MCF 10A (cell line): ENCODE measurements at regions not wholly inside any gene's neighbourhood (a gene's known extent, or its start where the extent isn't known, plus 50 kb on each side); places are given as distances from the start of the nearest gene placed in this dataset.

Source experiments
- BruUV-seq: library from RNA; stranded (reverse); fragments of 400-500 nt; replicated peaks from 2 replicates; lab custom pipeline; 2021; lab: Mats Ljungman, UMichigan
- CTCF ChIA-PET: fragments of 300-600 bp; sonication (Branson Sonifier 250); formaldehyde crosslinking; extraction: SDS; loops from one replicate; lab custom pipeline; 2021; ENCODE audit warnings: antibody characterized with exemption, inconsistent platforms; lab: Yijun Ruan, JAX
- POLR2A ChIA-PET: fragments of 300-600, 350-650 bp; sonication (Branson Sonifier 250); formaldehyde crosslinking; extraction: SDS; loops from one replicate; lab custom pipeline; 2020; ENCODE audit warnings: antibody characterized with exemption, inconsistent platforms; lab: Yijun Ruan, JAX
- DNase-seq: peaks from one replicate; pipeline ENCODE4 v3.0.0-alpha.2; 2018; ENCODE audit not compliant: unreplicated experiment
- H3K27ac Mint-ChIP-seq: one replicate; pipeline ENCODE4 v1.8.0; 2022; ENCODE audit warnings: mild to moderate bottlenecking, low read depth, mixed read lengths; ENCODE audit not compliant: unreplicated experiment
- H3K27me3 Mint-ChIP-seq: one replicate; pipeline ENCODE4 v1.8.0; 2022; ENCODE audit warnings: mixed read lengths; ENCODE audit not compliant: insufficient read depth, unreplicated experiment
- H3K36me3 Mint-ChIP-seq: one replicate; pipeline ENCODE4 v1.8.0; 2022; ENCODE audit warnings: mild to moderate bottlenecking, moderate library complexity, mixed read lengths; ENCODE audit not compliant: insufficient read depth, unreplicated experiment
- H3K4me1 Mint-ChIP-seq: one replicate; pipeline ENCODE4 v1.8.0; 2022; ENCODE audit warnings: mixed read lengths; ENCODE audit not compliant: insufficient read depth, unreplicated experiment
- H3K4me3 Mint-ChIP-seq: one replicate; pipeline ENCODE4 v1.8.0; 2022; ENCODE audit warnings: mild to moderate bottlenecking, moderate library complexity, mixed read lengths; ENCODE audit not compliant: unreplicated experiment
- H3K9me3 Mint-ChIP-seq: one replicate; pipeline ENCODE4 v1.8.0; 2022; ENCODE audit warnings: mixed read lengths; ENCODE audit not compliant: unreplicated experiment
- intact Hi-C: fragments of 100-400 bp; cut with micrococcal nuclease; formaldehyde crosslinking; loops from 2 replicates; pipeline ENCODE4 v1.14.1; 2022
- TF ChIP-seq, protein P1 (sequence below): fragments of 200-600 bp; IDR thresholded peaks from one replicate; pipeline ENCODE4 v1.8.0; 2022; ENCODE audit warnings: antibody characterized with exemption, mild to moderate bottlenecking; ENCODE audit not compliant: unreplicated experiment

DNA sequence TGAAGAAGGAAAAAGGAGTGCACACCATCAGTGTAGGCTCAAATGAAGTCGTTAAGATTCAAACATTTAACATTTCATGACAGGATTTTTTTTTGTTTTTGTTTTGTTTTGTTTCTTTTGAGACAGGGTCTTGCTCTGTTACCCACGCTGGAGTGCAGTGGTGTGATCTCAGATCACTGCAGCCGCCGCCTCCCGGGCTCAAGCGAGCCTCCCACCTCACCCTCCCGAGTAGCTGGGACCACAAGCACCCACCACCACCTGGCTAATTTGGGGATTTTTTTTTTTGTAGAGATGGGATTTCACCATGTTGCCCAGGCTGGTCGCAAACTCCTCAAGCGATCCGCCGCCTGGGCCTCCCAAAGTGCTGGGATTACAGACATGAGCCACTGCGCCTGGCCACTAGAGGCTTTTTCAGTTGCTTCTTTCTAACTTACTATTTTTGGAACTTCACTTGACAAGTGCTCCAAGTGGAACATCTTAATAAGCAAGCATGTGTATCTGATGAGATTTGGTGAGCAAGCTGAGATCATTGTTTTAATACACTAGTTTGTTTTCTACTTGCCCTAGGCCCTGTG is 78.9 kb upstream of the CNKSR2 start:
- H3K4me3 Mint-ChIP-seq: no peak overlapping the region
- H3K4me1 Mint-ChIP-seq: no peaks in the 10 kb centered on the region
- ChIA-PET POLR2A (no interaction called here), CTCF (interaction anchor here (0.6 to 1.0 kb wide), 3 partner anchors 16 to 285 kb away, joined by 3 read pairs; no protein-coding TSS in a partner anchor)
- H3K9me3 Mint-ChIP-seq: peaks cover 3% of the 10 kb centered on the region
- TF ChIP-seq, protein P1, sequence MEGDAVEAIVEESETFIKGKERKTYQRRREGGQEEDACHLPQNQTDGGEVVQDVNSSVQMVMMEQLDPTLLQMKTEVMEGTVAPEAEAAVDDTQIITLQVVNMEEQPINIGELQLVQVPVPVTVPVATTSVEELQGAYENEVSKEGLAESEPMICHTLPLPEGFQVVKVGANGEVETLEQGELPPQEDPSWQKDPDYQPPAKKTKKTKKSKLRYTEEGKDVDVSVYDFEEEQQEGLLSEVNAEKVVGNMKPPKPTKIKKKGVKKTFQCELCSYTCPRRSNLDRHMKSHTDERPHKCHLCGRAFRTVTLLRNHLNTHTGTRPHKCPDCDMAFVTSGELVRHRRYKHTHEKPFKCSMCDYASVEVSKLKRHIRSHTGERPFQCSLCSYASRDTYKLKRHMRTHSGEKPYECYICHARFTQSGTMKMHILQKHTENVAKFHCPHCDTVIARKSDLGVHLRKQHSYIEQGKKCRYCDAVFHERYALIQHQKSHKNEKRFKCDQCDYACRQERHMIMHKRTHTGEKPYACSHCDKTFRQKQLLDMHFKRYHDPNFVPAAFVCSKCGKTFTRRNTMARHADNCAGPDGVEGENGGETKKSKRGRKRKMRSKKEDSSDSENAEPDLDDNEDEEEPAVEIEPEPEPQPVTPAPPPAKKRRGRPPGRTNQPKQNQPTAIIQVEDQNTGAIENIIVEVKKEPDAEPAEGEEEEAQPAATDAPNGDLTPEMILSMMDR: no peak
- no peaks in the 10 kb centered on the region for H3K27me3 Mint-ChIP-seq
- no peak for DNase-seq
- H3K27ac Mint-ChIP-seq: no peak overlapping the region
- H3K36me3 Mint-ChIP-seq: no peaks in the 10 kb centered on the region
- no TSS peak for BruUV-seq
- intact Hi-C loops: no loop called here

DNA sequence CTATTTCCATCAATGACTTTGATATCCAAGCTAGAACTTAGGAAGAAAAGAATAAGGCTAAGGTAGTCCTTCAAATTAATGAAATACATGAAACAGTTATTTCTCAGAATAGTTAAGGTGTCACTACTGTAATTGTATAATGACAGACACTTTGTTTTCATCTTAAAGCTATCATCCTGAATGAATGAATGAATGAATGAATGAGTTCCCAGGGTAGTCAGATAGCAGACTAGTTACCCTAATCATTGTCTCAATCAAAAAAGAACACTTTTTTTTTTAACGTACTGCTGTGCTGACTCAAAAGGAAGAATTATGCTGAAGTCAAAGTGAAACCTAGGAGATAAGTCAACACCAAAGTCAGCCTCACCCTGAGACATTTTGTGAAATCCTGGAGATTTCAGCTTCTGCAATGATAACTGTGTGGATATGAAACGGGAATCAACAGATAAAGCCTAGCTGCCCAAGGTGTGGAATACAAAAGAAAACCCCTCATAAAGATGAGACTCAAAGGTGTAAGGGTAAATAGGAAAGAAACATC is 68.3 kb upstream of the CNKSR2 start:
- no TSS peak for BruUV-seq
- Mint-ChIP-seq H3K4me1 (no peaks in the 10 kb centered on the region), H3K36me3 (no peaks in the 10 kb centered on the region), H3K4me3 (no peak overlapping the region), H3K27ac (no peak overlapping the region), H3K9me3 (peaks cover 5% of the 10 kb centered on the region), H3K27me3 (no peaks in the 10 kb centered on the region)
- intact Hi-C loops: no loop called here
- no peak for DNase-seq
- TF ChIP-seq, protein P1: no peak
- ChIA-PET CTCF (no interaction called here), POLR2A (no interaction called here)

DNA sequence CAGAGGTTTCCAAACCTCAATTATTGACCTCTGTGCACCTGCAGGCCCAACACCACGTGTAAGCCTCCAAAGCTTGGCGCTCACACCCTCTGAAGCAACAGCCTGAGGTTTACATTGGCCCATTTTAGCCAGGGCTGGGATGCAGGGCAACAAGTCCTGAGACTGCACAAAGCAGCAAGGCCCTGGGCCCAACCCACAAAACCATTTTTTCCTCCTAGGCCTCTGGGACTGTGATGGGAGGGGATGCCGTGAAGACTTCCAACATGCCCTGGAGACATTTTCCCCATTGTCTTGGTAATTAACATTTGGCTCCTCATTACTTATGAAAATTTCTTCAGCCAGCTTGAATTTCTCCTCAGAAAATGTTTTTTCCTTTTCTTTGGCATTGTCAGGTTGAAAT is 54.9 kb upstream of the CNKSR2 start:
- no peak overlapping the region for H3K4me3 Mint-ChIP-seq
- H3K9me3 Mint-ChIP-seq: peaks cover 19% of the 10 kb centered on the region
- ChIA-PET CTCF (no interaction called here), POLR2A (no interaction called here)
- no peaks in the 10 kb centered on the region for H3K36me3 Mint-ChIP-seq
- H3K4me1 Mint-ChIP-seq: no peaks in the 10 kb centered on the region
- no TSS peak for BruUV-seq
- TF ChIP-seq, protein P1: no peak
- DNase-seq: no peak
- no peaks in the 10 kb centered on the region for H3K27me3 Mint-ChIP-seq
- intact Hi-C loops: no loop called here
- no peak overlapping the region for H3K27ac Mint-ChIP-seq
